Mucosa of stomach (tissue), 1 donor: ENCODE measurements at regions not wholly inside any gene's neighbourhood (a gene's known extent, or its start where the extent isn't known, plus 50 kb on each side); places are given as distances from the start of the nearest gene placed in this dataset.

Experiments used
- H3K27me3 ChIP-seq: one replicate; pipeline ENCODE4 v1.7.0; 2013; ENCODE audit warnings: mild to moderate bottlenecking, low read length; ENCODE audit not compliant: control insufficient read depth, insufficient read depth
- H3K36me3 ChIP-seq: one replicate; pipeline ENCODE4 v1.7.0; 2013; ENCODE audit warnings: low read length; ENCODE audit not compliant: control insufficient read depth, insufficient read depth
- H3K4me1 ChIP-seq: one replicate; pipeline ENCODE4 v1.7.0; 2013; ENCODE audit warnings: mild to moderate bottlenecking, low read length; ENCODE audit not compliant: control insufficient read depth, insufficient read depth
- H3K4me3 ChIP-seq: one replicate; pipeline ENCODE4 v1.7.0; 2013; ENCODE audit warnings: low read length
- H3K9ac ChIP-seq: one replicate; pipeline ENCODE4 v1.7.0; 2013; ENCODE audit warnings: mild to moderate bottlenecking, low read length, moderate library complexity
- H3K9me3 ChIP-seq: one replicate; pipeline ENCODE4 v1.7.0; 2013; ENCODE audit warnings: mild to moderate bottlenecking, low read length, moderate library complexity; ENCODE audit not compliant: control insufficient read depth
- donor health status: Pancreatic carcinoma.

GRCh38 chr19:27774337-27774736, 1438.6 kb downstream of the UQCRFS1 start:
- peaks cover 8% of the 10 kb centered on the region for H3K9me3 ChIP-seq
- no peaks in the 10 kb centered on the region for H3K27me3 ChIP-seq
- no peak overlapping the region for H3K4me3 ChIP-seq
- no peaks in the 10 kb centered on the region for H3K4me1 ChIP-seq
- no peaks in the 10 kb centered on the region for H3K36me3 ChIP-seq
- H3K9ac ChIP-seq, result no peak overlapping the region

- H3K4me1 ChIP-seq, result no peaks in the 10 kb centered on the region
- H3K27me3 ChIP-seq, result no peaks in the 10 kb centered on the region
- H3K4me3 ChIP-seq, result no peak overlapping the region
- no peak overlapping the region for H3K9ac ChIP-seq
- H3K36me3 ChIP-seq, result no peaks in the 10 kb centered on the region
- H3K9me3 ChIP-seq, result peaks cover 8% of the 10 kb centered on the region
Measured at GRCh38 chr19:27773318-27774094, 1439.4 kb downstream of the UQCRFS1 start.

DNA sequence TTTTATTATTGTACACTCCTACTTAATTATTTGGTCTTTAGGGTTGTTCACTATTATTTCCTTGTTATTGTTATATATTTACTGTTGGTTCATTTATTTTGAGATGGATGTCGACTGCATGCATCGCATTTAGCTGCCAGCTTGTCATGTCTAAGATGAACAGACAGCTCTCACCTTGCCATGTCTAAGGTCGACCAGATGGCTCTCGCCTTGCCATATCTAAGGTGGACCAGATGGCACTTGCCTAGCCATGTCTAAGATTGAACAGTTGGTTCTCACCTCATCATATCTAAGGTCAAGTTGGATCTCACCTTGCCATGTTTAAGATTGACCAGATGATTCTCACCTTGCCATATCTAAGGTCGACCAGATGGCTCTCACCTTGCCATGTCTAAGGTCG, 1440.9 kb downstream of the UQCRFS1 start:
- Histone ChIP-seq H3K27me3 (no peaks in the 10 kb centered on the region), H3K9ac (no peak overlapping the region), H3K9me3 (peaks cover 8% of the 10 kb centered on the region), H3K4me3 (no peak overlapping the region), H3K36me3 (no peaks in the 10 kb centered on the region), H3K4me1 (no peaks in the 10 kb centered on the region)

GRCh38 chr19:27770095-27770494, 1442.9 kb downstream of the UQCRFS1 start:
- Histone ChIP-seq H3K36me3 (no peaks in the 10 kb centered on the region), H3K4me3 (no peak overlapping the region), H3K4me1 (no peaks in the 10 kb centered on the region), H3K9me3 (peaks cover 8% of the 10 kb centered on the region), H3K27me3 (no peaks in the 10 kb centered on the region), H3K9ac (no peak overlapping the region)

DNA sequence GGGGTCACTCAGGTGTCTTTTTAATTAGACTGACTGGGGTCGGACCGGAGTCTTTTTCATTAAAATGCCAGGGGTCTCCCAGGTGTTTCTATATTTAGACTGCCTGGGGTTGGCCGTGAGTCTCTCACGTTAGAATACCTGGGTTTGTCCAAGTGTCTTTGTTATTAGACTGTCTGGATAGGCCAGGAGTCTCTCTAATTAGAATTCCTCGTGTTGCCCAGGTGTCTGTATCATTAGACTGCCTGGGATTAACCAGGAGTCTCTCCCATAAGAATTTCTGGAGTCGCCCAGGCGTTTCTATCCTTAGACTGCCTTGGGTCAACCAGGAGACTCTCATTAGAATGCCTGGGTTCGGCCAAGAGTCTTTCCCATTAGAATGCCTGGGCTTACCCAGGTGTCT, 1445.7 kb downstream of the UQCRFS1 start:
- Histone ChIP-seq H3K36me3 (no peaks in the 10 kb centered on the region), H3K9me3 (peaks cover 8% of the 10 kb centered on the region), H3K4me3 (no peak overlapping the region), H3K4me1 (no peaks in the 10 kb centered on the region), H3K9ac (no peak overlapping the region), H3K27me3 (no peaks in the 10 kb centered on the region)

DNA sequence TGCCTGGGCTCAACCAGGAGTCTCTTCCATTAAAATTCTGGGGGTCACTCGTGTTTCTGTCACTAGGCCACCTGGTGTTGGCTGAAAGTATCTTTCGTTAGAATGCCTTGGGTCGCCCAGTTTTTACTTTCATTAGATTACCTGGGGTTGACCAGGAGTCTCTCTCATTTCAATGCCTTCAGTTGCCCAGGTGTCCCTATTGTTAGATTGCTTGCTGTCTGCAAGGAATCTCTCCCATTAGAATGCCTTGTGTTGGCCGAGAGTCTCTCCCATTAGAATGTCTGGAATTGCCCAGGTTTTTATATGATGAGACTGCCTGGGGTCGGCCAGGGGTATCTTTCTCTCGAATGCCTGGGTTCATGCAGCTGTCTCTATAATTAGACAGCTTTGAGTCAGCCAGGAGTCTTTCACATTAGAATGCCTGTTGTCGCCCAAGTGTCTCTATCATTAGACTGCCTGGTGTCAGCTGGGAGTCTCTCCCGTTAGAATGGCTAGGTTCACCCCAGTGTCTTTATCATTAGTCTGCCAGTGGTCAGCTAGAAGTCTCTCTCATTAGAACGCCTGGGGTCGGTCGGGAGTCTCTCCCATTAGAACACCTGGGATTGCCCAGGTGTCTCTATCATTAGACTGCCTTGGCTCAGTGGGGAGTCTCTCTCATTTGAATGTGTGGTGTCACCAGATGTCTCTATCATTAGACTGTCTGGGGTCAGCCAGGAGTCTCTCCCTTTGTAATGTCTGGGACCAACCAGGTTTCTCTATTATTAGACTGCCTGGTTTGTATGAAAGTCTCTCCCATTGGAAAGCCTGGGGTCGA, 1446.8 kb downstream of the UQCRFS1 start:
- H3K4me1 ChIP-seq, result no peaks in the 10 kb centered on the region
- no peak overlapping the region for H3K4me3 ChIP-seq
- H3K9ac ChIP-seq, result no peak overlapping the region
- no peaks in the 10 kb centered on the region for H3K36me3 ChIP-seq
- H3K27me3 ChIP-seq, result no peaks in the 10 kb centered on the region
- peaks cover 8% of the 10 kb centered on the region for H3K9me3 ChIP-seq

DNA sequence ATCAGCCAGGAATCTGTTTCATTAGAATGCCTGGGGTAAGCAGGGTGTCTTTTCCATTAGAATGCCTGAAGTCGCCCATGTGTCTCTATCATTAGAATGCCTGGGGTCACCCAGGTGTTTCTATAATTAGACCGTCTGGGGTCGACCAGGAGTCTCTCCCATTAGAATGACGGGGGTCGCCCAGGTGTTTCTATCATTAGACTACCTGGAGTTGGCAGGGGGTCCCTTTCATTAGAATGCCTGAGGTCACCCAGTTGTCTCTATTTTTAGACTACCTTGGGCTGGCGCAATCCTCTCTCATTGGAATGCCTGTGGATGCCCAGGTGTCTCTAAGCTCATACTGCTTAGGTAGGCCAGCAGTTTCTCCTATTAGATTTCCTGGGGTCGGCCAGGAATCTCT, 1447.6 kb downstream of the UQCRFS1 start:
- no peaks in the 10 kb centered on the region for H3K36me3 ChIP-seq
- no peak overlapping the region for H3K4me3 ChIP-seq
- H3K4me1 ChIP-seq, result no peaks in the 10 kb centered on the region
- peaks cover 8% of the 10 kb centered on the region for H3K9me3 ChIP-seq
- no peak overlapping the region for H3K9ac ChIP-seq
- no peaks in the 10 kb centered on the region for H3K27me3 ChIP-seq

- no peak overlapping the region for H3K9ac ChIP-seq
- no peaks in the 10 kb centered on the region for H3K27me3 ChIP-seq
- H3K4me3 ChIP-seq, result no peak overlapping the region
- H3K9me3 ChIP-seq, result no peaks in the 10 kb centered on the region
- no peaks in the 10 kb centered on the region for H3K36me3 ChIP-seq
- no peaks in the 10 kb centered on the region for H3K4me1 ChIP-seq
Measured at GRCh38 chr19:27764186-27764804, 1448.7 kb downstream of the UQCRFS1 start.

DNA sequence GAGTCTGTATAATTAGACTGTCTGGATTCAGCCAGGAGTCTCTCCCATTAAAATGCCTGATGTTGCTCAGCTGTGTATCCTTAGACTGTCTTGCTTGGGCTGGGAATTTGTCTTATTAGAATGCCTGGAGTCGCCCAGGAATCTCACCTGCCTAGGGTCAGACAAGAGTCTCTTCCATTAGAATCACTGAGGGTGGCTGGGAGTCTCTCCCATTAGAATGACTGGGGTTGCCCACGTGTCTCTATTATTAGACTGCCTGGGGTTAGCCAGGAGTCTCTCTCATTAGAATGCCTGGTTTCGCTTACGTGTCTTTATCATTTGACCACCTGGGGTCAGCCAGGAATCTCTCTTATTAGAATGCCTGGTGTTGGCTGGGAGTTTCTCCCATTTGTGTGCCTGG, 1450.0 kb downstream of the UQCRFS1 start:
- no peak overlapping the region for H3K9ac ChIP-seq

GRCh38 chr19:27759896-27760295, 1453.1 kb downstream of the UQCRFS1 start:
- no peak overlapping the region for H3K4me3 ChIP-seq

More for the DNA sequence above, 1450.0 kb downstream of the UQCRFS1 start:
- Histone ChIP-seq H3K27me3 (no peaks in the 10 kb centered on the region), H3K4me1 (no peaks in the 10 kb centered on the region), H3K36me3 (no peaks in the 10 kb centered on the region), H3K4me3 (no peak overlapping the region), H3K9me3 (no peaks in the 10 kb centered on the region)

DNA sequence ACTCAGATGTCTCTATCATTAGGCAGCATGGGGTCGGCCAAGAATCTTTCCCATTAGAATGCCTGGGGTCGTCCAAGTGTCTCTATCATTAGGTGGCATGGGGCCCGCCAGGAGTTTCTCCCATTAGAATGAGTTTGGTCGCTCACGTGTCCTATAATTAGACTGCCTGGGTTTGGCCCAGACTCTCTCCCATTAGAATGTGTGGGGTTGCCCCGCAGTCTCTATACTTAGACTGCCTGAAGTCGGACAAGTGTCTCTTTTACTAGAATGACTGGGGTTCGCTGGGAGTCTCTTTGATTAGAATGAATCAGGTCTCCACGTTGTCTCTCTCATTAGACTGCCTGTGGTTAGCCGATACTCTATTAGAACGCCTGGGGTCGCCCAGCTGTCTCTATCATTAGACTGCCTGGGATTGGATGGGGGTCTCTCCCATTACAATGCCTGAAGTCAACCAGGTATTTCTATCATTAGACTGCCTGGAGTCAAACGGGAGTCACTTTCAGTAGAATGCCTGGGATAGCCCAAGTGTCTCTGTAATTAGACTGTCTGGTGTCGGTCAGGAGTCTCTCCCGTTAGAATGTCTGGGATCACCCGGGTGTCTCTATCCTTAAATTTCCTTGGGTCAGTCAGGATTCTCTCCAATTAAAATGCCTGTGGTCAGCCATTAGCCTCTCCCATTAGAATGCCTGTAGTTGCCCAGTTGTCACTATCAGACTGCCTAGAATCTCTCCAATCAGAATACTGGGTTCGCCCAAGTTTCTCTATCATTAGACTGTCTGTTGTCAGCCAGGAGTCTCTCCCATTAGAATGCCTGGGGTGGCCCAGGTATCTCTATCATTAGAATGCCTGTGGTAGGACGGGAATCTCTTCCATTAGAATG, 1454.1 kb downstream of the UQCRFS1 start:
- Histone ChIP-seq H3K9me3 (no peaks in the 10 kb centered on the region), H3K9ac (no peak overlapping the region), H3K27me3 (no peaks in the 10 kb centered on the region), H3K36me3 (no peaks in the 10 kb centered on the region), H3K4me3 (no peak overlapping the region), H3K4me1 (no peaks in the 10 kb centered on the region)

More at GRCh38 chr19:27759896-27760295, 1453.1 kb downstream of the UQCRFS1 start:
- Histone ChIP-seq H3K27me3 (no peaks in the 10 kb centered on the region), H3K36me3 (no peaks in the 10 kb centered on the region), H3K9ac (no peak overlapping the region), H3K4me1 (no peaks in the 10 kb centered on the region), H3K9me3 (no peaks in the 10 kb centered on the region)
